ENCODE measurements at regions not wholly inside any gene's neighbourhood (a gene's known extent, or its start where the extent isn't known, plus 50 kb on each side); places are given as distances from the start of the nearest gene placed in this dataset.
A peak's percentile ranks its signal among the peaks of the same experiment; 100 is the strongest.

GRCh38 chr5:73311291-73312110 is 137.1 kb downstream of the FOXD1 start:
- peak; percentile 69 for DNase-seq (ENCODE audit: low read depth, low spot score)

DNA sequence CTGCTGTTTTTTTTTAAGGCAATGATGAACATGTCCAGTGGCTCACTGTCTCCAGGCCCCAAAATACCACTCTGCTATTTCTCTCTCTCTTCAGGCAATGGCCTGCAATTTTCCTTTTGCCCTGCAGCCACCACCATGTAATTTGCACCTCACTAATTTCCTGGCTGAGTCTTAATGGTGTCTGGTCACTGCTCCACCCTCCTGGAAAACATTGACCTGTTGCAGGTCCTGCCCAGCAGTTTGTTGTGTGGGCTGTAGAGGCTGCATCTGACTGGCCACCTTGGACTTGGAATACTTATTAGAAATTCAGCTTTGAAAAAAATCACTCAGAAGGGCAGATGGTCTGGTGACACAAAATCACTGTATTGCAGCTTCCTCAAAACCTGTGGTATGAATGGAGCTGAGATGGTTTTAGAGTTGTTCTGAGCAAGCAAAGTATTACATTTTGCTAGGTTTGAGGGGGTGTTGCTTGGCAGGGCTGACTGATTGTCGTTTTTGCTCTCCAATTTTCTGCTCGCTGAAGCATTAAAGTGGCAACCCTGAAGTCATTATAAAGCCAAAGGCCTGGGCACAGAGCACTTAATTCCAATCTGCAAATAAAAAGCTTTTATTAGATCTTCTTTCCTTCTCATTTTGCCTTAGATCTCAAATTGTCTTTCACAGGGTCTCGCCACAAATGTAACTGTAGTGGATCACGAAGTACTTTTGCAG is 134.8 kb downstream of the TMEM174 start:
- no peak for DNase-seq (ENCODE audit: low read depth, low spot score)

GRCh38 chr5:73306741-73307275 is 133.8 kb downstream of the TMEM174 start:
- DNase-seq (ENCODE audit: low read depth, low spot score), result no peak

GRCh38 chr5:73306078-73306719 is 133.2 kb downstream of the TMEM174 start:
- no peak for DNase-seq (ENCODE audit: low read depth, low spot score)

- no peak for DNase-seq (ENCODE audit: low read depth, low spot score)
These were observed 132.4 kb downstream of the TMEM174 start for GRCh38 chr5:73305386-73305785.

DNA sequence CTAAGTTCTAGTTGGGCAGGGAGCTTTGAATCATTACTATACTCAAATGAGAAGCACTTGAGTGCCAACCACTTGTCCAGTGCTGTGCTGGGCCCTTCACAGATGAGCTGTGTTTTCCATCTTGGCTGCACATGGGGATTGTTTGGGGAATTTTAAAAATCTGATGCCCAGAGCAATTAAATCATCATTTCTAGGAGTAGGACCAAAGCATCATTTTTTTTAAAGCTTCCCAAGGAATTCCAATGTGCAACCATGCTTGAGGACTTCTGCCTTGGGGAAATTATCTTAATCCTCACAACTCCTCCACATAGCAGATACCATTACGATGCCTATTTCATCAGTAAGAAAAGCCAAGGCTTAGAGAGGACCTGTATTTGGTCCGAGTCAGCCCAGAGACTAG is 131.4 kb downstream of the TMEM174 start:
- no peak for DNase-seq (ENCODE audit: low read depth, low spot score)

GRCh38 chr5:73303148-73304079 is 130.4 kb downstream of the TMEM174 start:
- no peak for DNase-seq (ENCODE audit: low read depth, low spot score)

DNA sequence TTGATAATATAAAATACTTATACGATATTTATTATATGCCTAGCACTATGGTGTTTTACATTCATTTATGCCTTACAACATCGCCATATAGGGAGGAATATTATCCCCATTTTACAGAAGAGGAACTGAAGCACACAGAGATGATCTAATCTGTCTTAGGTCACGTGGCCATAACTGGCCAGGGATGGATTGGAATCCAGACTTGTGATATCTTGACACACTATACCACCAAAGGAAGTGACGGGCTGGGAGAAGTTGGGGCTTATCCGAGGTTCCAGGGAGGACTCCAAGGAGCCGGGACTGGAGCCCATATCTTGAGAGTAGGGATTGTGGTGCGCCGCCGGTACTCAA is 129.8 kb downstream of the TMEM174 start:
- DNase-seq (ENCODE audit: low read depth, low spot score), result no peak

DNA sequence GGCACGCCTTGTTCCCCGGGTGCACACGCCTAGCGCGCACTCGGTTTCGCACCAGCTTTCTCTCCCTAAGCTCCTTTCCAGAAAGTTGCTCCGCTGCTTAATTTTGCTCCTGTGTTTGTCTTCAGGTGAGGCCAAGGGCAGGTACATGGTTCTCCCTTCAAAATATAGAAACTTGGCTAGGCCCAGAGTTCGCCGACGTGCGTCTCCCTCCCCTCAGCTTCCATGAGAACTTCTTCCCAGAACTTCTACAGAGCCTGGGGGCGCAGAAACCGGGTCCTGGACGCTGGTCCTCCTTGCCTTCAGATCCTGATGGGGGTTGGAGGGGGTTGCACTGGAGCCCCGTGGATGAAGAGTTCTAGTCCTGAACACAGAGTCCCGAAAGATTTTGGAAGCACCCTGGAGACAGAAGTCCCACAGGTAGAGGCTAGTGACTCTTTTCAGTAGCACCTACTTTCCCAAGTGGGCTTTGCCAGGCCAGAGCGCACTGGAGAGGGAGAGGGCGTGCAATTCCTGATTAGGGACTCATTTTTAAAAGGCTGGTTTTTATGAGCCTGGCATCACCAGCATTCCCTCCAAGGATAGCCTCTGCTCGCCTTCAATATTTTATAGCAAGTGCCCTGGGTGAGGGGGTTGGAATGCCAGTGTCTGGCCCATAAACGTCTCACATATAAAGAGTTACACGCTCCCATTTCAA is 128.4 kb downstream of the TMEM174 start:
- no peak for DNase-seq (ENCODE audit: low read depth, low spot score)

- DNase-seq (ENCODE audit: low read depth, low spot score), result no peak
These were observed 127.6 kb downstream of the TMEM174 start for GRCh38 chr5:73300337-73301207.

DNA sequence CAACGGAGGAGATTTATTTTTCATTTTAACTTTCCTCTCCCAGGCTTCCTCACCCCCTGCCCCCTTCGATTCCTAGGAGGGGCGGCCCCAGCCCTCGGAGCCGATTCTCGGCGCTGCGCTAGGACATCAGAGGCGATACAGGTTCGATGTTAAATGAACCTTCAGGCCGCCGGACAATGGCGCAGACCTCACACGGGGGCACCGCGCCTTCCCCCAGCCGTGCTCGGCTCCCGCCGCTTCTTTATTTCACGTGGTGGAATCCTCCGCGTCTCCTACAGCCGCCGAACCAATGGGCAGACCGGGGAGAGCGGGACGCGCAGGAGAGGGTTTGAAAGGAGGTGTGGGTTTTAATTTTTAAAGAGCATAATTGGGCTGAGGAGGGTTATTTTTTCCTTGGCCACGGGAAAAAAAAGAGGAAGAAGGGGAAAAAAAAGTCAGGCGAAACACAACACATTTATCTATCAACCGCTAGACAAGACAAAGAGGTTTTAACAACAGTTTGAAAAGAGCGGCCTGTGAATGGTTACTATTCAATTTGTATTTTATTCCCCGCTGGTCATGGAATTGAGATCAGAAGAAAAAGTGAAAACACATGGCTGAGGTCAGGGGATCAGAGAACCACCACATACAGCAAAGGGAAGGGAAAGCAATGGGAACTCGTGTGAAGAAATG is 126.8 kb downstream of the TMEM174 start:
- DNase-seq (ENCODE audit: low read depth, low spot score), result peak; percentile 58

GRCh38 chr5:73298772-73299630 is 126.0 kb downstream of the TMEM174 start:
- no peak for DNase-seq (ENCODE audit: low read depth, low spot score)

DNA sequence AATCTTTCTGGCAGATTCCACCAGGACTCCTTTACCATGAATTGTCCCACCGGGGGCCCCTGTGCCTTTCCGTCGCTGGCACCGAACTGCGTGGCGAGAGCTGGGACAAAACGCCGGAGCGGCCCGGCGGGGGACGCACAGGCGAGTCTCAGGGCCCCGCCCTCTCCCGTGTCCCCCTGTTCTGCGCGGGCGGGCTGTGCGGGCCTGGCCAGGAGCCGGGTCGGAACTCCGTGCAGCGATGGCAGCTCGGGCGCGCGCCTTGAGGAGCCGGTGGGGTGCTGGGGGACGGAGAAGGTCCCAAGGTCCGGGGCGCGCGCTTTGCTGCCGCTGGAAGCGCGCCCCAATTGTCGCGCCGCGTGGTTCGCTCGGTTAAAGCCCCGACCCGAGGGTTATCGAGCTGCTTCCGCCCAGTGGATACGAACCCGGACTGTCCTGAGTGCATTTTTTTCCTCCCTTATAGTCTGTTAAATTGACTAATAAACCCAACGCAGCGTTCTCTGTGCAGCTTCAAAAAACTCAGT is 125.3 kb downstream of the TMEM174 start:
- DNase-seq (ENCODE audit: low read depth, low spot score), result no peak

DNA sequence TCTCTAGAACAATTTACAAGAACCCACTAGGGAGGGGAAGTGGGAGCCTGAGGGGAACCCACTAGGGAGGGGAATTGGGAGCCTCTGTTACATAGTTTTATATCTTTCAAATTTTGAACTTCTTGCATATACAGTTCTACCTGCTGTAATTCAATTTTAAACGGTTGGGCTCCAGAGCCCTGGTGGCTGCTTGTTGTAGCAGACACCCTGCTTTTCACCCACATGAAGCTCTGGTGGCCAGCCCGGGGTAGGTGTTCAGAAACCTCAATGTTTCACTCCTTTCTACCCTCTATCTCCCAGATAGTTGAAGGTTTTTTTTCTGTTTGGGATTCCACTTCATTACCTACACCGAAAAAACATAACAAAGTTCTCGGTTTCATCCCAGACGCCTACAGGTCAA is 124.4 kb downstream of the TMEM174 start:
- DNase-seq (ENCODE audit: low read depth, low spot score), result no peak

- DNase-seq (ENCODE audit: low read depth, low spot score), result no peak
These were observed 123.8 kb downstream of the TMEM174 start for GRCh38 chr5:73296772-73297171.

DNA sequence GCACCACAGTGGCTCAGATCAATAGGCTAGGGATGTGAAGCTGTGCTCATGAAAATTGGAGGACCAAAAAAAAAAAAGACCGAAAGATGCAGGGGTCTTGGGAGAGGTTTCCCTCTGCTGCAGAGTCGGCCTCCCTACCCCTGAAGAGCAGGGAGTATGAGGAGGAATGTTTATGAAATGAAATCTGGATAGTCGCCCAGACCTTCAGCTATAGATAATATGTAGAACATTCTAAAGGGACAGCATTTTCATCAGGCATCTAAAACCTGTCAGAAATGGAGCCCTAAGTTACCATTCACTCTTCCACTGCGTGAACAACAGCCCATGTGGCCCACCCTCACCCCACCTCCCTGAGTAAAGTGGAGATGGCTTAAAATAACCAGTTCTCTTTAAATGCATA is 122.9 kb downstream of the TMEM174 start:
- DNase-seq (ENCODE audit: low read depth, low spot score), result no peak

- DNase-seq (ENCODE audit: low read depth, low spot score), result no peak
These were observed 122.5 kb downstream of the TMEM174 start for GRCh38 chr5:73295447-73295846.
